ENCODE measurements at regions not wholly inside any gene's neighbourhood (a gene's known extent, or its start where the extent isn't known, plus 50 kb on each side); places are given as distances from the start of the nearest gene placed in this dataset.

DNA sequence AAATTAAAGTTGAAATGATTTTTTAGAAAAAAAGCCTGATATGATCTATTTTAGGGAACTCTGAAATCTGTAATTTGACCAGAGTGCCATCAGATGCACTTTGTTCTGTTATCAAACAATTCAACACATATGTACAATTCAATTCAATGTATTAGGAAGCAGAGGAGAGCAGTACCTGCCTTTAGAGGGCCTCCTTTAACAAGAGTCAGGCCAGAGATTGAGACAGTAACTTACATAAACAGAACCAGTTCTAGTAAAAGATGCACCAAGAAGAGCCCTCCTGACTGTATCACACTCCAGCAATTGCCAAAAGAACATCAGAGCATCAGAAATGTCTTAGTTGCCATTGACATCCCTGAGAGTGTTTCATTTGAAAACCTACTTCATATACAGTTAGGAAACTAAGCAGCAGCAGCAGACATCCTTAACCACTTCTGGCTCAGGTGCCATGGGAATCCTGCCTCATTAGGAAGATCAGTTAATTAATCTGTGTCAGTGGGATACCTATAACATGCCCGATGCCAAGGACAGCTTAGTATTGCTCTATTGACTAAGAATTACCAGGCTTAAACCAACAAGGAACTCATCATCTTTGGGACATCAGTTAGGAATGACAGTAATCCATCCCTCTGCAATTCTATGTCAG, 1222.6 kb upstream of the LRRN3 start:
- no peaks in the 10 kb centered on the region for H4K20me1 ChIP-seq (ENCODE audit: insufficient read depth, low read length)
- H2AK9ac ChIP-seq (replicated peaks; ENCODE audit: low read depth, low read length, poor library complexity), result no peak overlapping the region
- H3K4me2 ChIP-seq (ENCODE audit: low read depth, low read length), result no peak overlapping the region
- no peaks in the 10 kb centered on the region for H3K79me1 ChIP-seq (ENCODE audit: low read depth in 1 of 2, low read length in 2 of 2)
- H4K5ac ChIP-seq (ENCODE audit: low read depth, low read length), result no peak overlapping the region
- in situ Hi-C loops (cut with MboI; ENCODE audit: low sequenced_read_pairs), result no loop called here
- intact Hi-C loops (cut with micrococcal nuclease), result no loop called here
- no peak overlapping the region for H2AFZ ChIP-seq (replicated peaks; ENCODE audit: low read length, poor library complexity)
- no peak overlapping the region for H2BK5ac ChIP-seq (ENCODE audit: low read depth, low read length, poor library complexity, severe bottlenecking)
- CTCF ChIA-PET, result no interaction called here
- DNase-seq (no peak), ATAC-seq (ENCODE audit: low read depth) (no peak)
- H4K91ac ChIP-seq (ENCODE audit: insufficient read depth, low read depth, low read length), result no peak overlapping the region
- no peak overlapping the region for H3K9ac ChIP-seq (ENCODE audit: low read depth, low read length)
- dilution Hi-C loops (cut with HindIII; ENCODE audit: low sequenced_read_pairs, unreplicated experiment), result no loop called here
- TF ChIP-seq SMC3 (IDR thresholded peaks at IDR 0.05; ENCODE audit: low read depth, low read length) (no peak), USF2 (IDR thresholded peaks at IDR 0.05; ENCODE audit: low read depth, low read length) (no peak), MAFK (IDR thresholded peaks at IDR 0.05; ENCODE audit: low read depth, low read length) (no peak), BHLHE40 (IDR thresholded peaks at IDR 0.05; ENCODE audit: low read depth, low read length) (no peak), RFX5 (IDR thresholded peaks at IDR 0.05; ENCODE audit: low read depth, low read length) (no peak), ELK1 (IDR thresholded peaks at IDR 0.05; ENCODE audit: borderline replicate concordance, low read depth, low read length) (no peak), MXI1 (IDR thresholded peaks at IDR 0.05; ENCODE audit: borderline replicate concordance, low read depth, low read length) (no peak), CHD1 (IDR thresholded peaks at IDR 0.05; ENCODE audit: low read depth, low read length) (no peak), CEBPB (IDR thresholded peaks at IDR 0.05; ENCODE audit: low read depth, low read length) (no peak), POLR2A (IDR thresholded peaks at IDR 0.05; ENCODE audit: low read depth, low read length) (no peak), MAZ (IDR thresholded peaks at IDR 0.05; ENCODE audit: borderline replicate concordance, low read depth, low read length) (no peak), FOS (IDR thresholded peaks at IDR 0.05; ENCODE audit: low read depth, low read length) (no peak)
- H3K23ac ChIP-seq (ENCODE audit: low read depth, low read length), result no peak overlapping the region
- H2AK5ac ChIP-seq (ENCODE audit: low read depth, low read length), result no peak overlapping the region
- H3K14ac ChIP-seq (replicated peaks; ENCODE audit: low read depth, low read length), result no peak overlapping the region
- H3K4ac ChIP-seq (ENCODE audit: low read depth, low read length), result no peak overlapping the region
- BruUV-seq (replicated peaks), result no TSS peak
- H3K27me3 ChIP-seq (ENCODE audit: control insufficient read depth, insufficient read depth, low read length), result no peaks in the 10 kb centered on the region
- POLR2A ChIA-PET (ENCODE audit: unreplicated experiment), result no interaction called here
- H3K4me3 ChIP-seq (ENCODE audit: insufficient read depth, low read depth, low read length), result no peak overlapping the region
- H3K9me1 ChIP-seq (ENCODE audit: insufficient read depth, low read length), result no peaks in the 10 kb centered on the region
- no peak overlapping the region for H3K18ac ChIP-seq (ENCODE audit: low read depth, low read length)
- H3K4me1 ChIP-seq (ENCODE audit: control insufficient read depth, insufficient read depth, low read length), result no peaks in the 10 kb centered on the region
- H3K36me3 ChIP-seq (ENCODE audit: control insufficient read depth, insufficient read depth, low read length), result no peaks in the 10 kb centered on the region
- no peak overlapping the region for H2BK20ac ChIP-seq (ENCODE audit: low read depth, low read length)
- no peak overlapping the region for H3K56ac ChIP-seq (ENCODE audit: extremely low read depth, insufficient read depth, low read length)
- no peak overlapping the region for H2BK120ac ChIP-seq (ENCODE audit: low read depth, low read length)
- no peak overlapping the region for H4K8ac ChIP-seq (ENCODE audit: low read depth in 2 of 2, low read length in 2 of 2)
- no peaks in the 10 kb centered on the region; the same call in 1 of the 2 replicates for H3K9me3 ChIP-seq (ENCODE audit: control insufficient read depth, insufficient read depth, low read length)
- no CpG with 5 or more reads among the region's 1 CpG for WGBS, 2 experiments (ENCODE audit: extremely low coverage in 2 of 2, insufficient read length in 1 of 2)
- no peak overlapping the region for H2BK15ac ChIP-seq (ENCODE audit: low read depth, low read length)
- no peak overlapping the region for H3K27ac ChIP-seq (ENCODE audit: insufficient read depth, low read length)
